GM21526 (cell line): ENCODE measurements at regions not wholly inside any gene's neighbourhood (a gene's known extent, or its start where the extent isn't known, plus 50 kb on each side); places are given as distances from the start of the nearest gene placed in this dataset.

Experiments
- ATAC-seq: cut with Tn5 transposase; IDR thresholded peaks from one replicate; pipeline ENCODE4 v1.9.1; 2021; ENCODE audit warnings: moderate library complexity; ENCODE audit not compliant: unreplicated experiment, low FRiP score

DNA sequence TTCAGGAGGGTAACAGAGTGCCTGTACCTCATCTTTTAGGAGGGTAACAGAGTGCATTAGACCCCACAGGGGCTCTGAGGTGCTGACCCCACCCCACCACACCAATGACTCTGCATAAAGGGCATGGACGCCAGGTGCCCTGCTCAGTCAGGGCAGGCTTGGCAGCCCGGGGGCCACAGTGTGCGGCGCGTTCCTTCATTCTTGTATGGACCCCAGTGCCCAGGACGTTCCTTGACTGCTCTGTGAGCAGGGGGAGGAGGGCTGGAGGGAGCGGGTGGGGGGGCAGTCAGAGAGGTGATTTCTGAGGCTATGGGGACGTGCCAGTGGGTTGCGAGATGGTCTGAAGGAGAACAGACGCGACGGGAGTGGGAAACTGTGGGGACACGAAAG is 168.7 kb upstream of the NCK2 start:
- ATAC-seq, result no peak

DNA sequence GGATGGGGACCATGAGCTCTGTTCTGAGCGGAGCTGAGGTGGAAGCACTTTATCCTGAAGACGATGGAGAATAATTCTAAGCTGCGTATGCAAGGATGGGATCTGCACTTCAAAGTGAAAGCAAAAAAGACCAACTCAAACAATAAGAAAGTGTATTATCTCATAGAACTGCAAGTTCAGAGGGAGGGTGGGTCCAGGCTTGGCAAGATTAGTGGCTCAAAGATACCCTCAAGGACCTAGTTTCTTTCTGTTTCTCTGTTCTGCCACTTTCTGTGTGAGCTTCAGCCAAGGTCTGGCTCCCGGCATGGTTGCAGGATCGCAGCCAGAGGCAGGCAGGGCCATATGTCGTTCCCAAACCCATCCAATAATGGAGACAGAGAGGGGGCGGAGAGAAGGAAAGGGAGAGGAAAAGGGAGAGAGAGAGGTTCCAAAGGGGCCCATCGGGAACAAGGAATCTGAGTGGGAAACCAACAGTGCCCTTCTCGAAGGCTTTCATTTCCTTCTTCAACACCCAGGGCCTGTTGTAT is 169.2 kb upstream of the NCK2 start:
- no peak for ATAC-seq

DNA sequence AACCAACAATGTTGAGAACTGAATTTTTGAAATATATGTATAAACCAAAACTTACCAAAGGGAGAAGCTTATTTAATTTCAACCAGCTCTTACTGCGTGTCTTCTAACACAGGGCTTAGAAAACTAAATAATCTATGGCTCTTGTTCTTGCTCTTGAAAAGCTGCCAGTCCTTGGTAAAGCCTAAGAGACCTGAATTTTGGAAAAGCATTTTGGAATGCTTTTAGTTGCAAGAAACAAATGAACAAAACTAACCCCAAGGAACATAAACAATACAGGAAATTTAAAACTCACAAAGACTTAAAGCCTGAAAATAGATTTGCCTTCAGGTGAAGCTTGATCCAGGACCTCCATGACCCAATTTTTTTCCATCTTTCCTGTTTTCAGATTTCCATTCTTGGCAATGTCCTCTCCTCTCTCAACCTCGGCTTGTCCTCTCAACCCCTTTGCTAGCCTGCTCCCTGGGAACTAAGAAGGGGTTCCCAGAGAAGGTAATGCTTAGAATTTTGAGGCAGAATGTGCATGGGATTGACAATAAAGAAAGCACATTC is 169.8 kb upstream of the NCK2 start:
- no peak for ATAC-seq

GRCh38 chr2:105573910-105574655 is 170.6 kb upstream of the NCK2 start:
- ATAC-seq, result no peak

GRCh38 chr2:105573490-105573889 is 171.2 kb upstream of the NCK2 start:
- ATAC-seq, result no peak

DNA sequence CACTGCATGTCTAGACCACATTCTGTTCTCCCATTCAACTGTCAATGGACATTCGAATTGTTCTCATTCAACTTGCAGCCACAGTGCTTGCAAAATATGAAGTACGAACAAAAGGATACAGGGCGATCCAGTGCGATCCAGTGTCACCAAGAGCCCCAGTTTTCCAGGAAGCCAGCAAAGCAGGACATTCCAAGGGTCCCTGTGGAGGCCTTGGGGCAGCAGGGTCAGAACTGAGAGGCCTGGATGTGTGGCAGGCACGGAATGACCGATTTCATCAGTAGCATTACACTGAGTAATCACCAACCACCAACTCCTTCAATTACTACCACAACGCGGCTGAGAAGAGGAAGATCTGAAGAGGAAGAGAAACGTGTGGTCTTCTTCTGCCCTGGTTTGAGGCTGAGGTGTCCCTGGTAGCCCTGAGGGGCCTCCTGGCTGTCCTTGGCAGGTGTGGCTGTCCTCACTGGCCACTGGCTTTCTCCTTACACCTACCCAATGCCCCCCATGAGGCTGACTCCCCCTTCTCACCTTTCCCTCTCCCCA is 172.7 kb upstream of the FHL2 start:
- no peak for ATAC-seq

DNA sequence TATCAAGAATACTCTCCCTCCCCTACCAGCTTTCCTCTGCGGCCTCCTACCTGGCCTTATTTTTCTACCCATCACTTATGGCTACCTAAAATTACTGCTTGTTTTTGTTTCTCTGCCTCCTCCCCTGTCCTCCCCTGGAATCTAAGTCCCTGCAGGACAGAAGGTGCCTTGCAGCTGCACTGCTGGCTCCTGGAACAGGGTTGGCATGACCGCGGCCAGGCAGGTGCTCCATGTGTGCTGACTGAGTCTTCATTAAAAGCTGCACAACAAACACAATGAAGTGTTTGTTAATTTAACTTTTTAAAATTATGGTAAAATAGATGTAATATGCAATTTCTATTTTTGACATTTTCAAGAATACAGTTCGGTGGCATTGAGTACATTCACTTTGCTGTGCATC is 171.9 kb upstream of the FHL2 start:
- ATAC-seq, result no peak

GRCh38 chr2:105570326-105570725 is 171.5 kb upstream of the FHL2 start:
- no peak for ATAC-seq

DNA sequence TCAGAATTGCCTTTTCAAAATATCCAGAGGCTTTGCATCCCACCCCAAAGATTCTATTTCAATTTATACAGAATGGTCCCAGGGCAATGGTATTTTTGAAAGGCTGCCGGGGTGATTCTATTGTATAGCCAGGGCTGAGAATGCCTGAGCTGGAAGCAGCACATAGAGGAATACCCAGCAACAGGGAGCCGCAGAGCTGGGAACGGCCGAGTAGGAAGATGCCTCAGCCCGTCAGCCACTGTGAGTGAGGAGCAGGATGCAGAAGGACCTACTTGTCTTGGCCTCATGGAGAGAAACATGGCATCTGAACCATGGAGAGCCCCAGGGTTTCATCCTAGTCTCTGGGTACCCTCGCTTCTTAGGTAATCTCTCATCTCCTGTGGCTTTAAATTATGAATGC is 170.8 kb upstream of the FHL2 start:
- no peak for ATAC-seq

- no peak for ATAC-seq
Measured at GRCh38 chr2:105567996-105568494, 169.2 kb upstream of the FHL2 start.

GRCh38 chr2:105563000-105563719 is 164.3 kb upstream of the FHL2 start:
- ATAC-seq, result no peak

GRCh38 chr2:105561401-105561800 is 162.6 kb upstream of the FHL2 start:
- ATAC-seq, result no peak

DNA sequence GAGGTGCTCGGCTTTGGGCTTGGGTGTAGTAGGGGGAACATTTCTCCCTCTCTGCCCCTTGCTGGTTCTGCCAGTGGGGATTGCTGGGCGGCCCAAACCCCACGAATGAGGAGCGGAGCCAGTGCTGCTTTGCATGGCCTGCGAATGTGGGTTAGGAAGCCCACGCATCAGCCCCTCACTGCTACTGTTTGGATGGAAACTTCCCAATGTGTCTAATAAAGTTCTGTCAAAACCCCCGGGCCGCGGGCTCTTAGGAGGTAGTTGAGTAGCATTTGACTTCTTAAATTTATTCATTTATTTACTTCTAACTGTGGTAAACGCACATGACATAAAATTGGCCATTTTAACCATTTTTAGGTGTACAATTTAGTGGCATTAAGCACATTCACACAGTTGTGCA is 161.3 kb upstream of the FHL2 start:
- ATAC-seq, result no peak

DNA sequence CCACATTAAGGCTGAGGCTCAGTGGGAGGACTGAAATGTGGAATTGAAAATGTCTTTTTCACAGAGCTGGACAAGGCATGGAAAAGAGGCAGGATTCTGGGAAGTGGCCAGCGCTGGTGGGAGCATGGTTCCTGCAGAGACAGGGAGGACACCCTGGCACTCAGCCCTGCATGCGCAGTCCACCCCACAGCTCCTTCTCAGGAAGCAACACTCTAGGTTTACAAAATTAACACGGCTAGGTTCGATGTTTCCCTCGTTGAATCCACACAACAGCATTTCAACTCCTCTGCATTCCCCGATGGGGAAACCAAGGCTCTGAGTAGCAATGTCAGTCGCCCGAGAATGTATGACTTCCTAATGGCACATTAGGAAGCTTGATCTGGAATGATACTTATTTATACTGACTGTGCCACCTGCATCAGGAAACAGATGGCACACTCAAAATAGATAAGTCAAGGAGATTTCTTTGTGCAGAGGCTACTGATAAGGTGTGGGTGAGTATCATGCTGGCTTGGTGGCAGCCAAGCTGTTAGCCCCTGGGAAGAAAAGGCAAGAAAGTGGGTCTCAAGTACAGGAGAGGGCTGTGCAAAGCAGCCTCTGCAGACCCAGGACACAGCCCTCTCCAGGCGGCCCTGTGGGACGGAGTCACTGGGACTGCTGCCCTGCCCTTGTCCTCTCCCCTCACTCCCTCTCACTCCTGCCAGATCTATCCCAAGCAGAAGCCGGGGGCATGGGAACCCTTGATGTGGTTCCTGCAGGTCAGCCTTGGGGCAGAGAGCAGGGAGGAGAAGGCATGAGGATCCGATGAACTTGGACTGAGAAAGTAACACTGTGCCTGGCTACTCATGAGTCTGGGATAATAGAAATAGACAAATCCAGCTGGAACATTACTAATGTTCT is 158.4 kb upstream of the FHL2 start:
- no peak for ATAC-seq

GRCh38 chr2:105556366-105556765 is 157.5 kb upstream of the FHL2 start:
- no peak for ATAC-seq

- ATAC-seq, result no peak
Measured at GRCh38 chr2:105554235-105554634, 155.4 kb upstream of the FHL2 start.

DNA sequence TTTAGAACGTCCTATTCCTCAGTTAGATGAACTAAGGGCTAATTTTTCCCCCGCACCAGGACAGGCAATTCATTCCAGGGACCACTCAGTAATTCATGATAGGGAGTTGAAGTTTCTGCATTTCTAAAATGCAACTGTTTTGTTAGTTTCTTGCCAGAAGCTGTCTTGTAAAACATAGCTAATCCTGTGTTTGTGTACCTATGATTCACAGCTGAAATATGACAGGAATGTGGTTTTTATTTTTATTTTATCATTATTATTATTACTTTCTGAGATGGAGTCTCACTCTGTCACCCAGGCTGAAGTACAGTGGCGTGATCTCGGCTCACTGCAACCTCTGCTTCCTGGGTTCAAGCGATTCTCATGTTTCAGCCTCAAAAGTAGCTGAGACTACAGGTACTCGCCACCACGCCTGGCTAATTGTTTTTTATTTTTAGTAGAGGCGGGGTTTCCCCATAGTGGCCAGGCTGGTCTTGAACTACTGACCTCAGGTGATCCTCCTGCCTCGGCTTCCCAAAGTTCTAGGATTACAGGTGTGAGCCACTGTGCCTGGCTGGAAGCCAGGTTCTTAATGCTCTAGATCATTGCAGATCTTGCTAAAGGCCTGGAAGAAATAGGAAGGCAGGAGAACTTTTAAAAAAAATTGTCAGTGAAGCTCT is 154.8 kb upstream of the FHL2 start:
- no peak for ATAC-seq

- ATAC-seq, result no peak
Measured at GRCh38 chr2:105546628-105546974, 147.8 kb upstream of the FHL2 start.

GRCh38 chr2:105545730-105546627 is 147.1 kb upstream of the FHL2 start:
- ATAC-seq, result peak; percentile 61
